Muscle of leg (tissue), 3 donors: ENCODE measurements at regions not wholly inside any gene's neighbourhood (a gene's known extent, or its start where the extent isn't known, plus 50 kb on each side); places are given as distances from the start of the nearest gene placed in this dataset.
A peak's percentile ranks its signal among the peaks of the same experiment; 100 is the strongest.
"Not testable (repeated sequence)": the region's sequence is repeated elsewhere in the genome, so short reads cannot be mapped to it uniquely, and the experiment has no call there.

Experiments
- DNase-seq: peaks from one replicate; pipeline ENCODE4 v3.0.0; 2013
- H3K27ac ChIP-seq: one replicate; pipeline ENCODE4 v1.5.1; 2013; ENCODE audit warnings: mild to moderate bottlenecking, low read length, control low read depth
- H3K27me3 ChIP-seq: one replicate; pipeline ENCODE4 v1.6.1; 2013; ENCODE audit warnings: low read length; ENCODE audit not compliant: control insufficient read depth, insufficient read depth
- H3K36me3 ChIP-seq: one replicate; pipeline ENCODE4 v1.6.1; 2013; ENCODE audit warnings: low read length; ENCODE audit not compliant: control insufficient read depth, insufficient read depth
- H3K4me1 ChIP-seq: one replicate; pipeline ENCODE4 v1.6.1; 2013; ENCODE audit warnings: low read length; ENCODE audit not compliant: control insufficient read depth, insufficient read depth
- H3K4me3 ChIP-seq: one replicate; pipeline ENCODE4 v1.5.1; 2013; ENCODE audit warnings: low read length, control low read depth
- H3K9me3 ChIP-seq: replicated peaks from 2 replicates; pipeline ENCODE4 v1.6.1; 2013; ENCODE audit warnings: low read depth, low read length; ENCODE audit not compliant: control insufficient read depth
- WGBS: methylation state at CpG from one replicate; pipeline ENCODE4 v1.1.5; 2013; ENCODE audit warnings: missing lambda C conversion rate; ENCODE audit not compliant: insufficient coverage; 5-methylcytosine and 5-hydroxymethylcytosine counted together

DNA sequence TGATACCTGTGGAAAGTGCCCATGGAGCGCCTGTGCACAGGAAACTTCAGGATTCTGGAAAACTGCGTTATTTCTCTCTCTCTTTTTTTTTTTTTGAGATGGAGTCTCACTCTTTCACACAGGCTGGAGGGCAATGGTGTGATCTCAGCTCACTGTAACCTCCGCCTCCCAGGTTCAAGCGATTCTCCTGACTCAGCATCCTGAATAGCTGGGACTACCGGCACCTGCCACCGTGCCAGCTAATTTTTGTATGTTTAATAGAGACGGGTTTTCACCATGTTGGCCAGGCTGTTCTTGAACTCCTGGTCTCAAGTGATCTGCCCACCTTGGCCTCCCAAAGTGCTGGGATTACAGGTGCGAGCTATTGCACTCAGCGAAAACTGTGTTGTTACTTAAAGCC lies 68.9 kb upstream of the PODXL start:
- H3K4me1 ChIP-seq = peaks cover 56% of the 10 kb centered on the region
- not testable (repeated sequence) for DNase-seq, H3K4me3 ChIP-seq, H3K27me3 ChIP-seq, H3K36me3 ChIP-seq, H3K9me3 ChIP-seq
- H3K27ac ChIP-seq = peak overlapping the region; percentile 75
- 84% methylated on average over 7 of the region's 9 CpGs for WGBS

DNA sequence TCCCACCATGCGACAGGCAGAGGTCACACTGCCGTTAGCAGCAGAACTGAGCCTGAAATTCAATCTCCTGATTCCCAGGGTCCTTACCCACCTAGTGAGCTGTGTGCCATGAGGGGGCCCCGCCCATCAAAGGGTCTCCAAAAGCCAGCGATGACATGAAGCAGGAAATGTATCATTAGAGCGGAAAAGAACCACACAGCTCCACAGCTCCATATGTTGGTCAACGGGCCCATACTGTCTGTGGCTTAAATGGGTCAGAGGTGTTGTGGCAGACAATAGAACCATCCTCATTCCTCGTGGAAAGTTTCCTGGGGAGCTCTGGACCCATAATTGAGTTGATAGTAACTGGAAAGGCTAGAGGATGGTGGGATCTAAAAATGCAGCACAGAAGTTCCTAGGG lies 68.1 kb upstream of the PODXL start:
- 70% methylated on average over 2 of the region's 7 CpGs for whole genome bisulfite sequencing
- Histone ChIP-seq H3K36me3 (no peaks in the 10 kb centered on the region), H3K4me1 (peaks cover 56% of the 10 kb centered on the region), H3K27me3 (no peaks in the 10 kb centered on the region), H3K9me3 (no peaks in the 10 kb centered on the region), H3K4me3 (no peak overlapping the region), H3K27ac (no peak overlapping the region)
- DNase-seq = no peak

DNA sequence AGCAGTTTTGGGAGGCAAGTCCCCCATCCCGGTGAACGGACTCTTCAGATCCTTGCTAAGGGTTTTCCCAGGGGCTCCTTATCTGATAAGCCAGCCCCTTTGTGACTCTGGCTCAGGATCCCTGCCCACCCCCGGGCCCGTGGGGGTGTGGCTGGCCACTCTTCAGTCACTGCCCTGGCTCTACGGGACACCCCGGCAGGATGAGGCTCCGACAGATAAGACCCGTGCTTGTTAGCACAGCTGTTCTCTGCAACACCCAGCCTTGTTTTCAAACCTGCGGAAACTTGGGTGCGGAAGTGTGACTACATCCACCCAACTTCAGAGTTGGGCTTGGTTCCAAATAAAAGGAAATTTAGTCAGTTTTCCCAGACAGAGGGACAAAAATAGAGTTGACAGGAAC lies 66.7 kb upstream of the PODXL start:
- Histone ChIP-seq H3K9me3 (no peaks in the 10 kb centered on the region), H3K27ac (peak overlapping the region; percentile 71), H3K4me3 (no peak overlapping the region), H3K4me1 (peaks cover 52% of the 10 kb centered on the region), H3K27me3 (no peaks in the 10 kb centered on the region), H3K36me3 (no peaks in the 10 kb centered on the region)
- peak; percentile 50 for DNase-seq
- WGBS = 11% methylated on average over 8 of the region's 10 CpGs

DNA sequence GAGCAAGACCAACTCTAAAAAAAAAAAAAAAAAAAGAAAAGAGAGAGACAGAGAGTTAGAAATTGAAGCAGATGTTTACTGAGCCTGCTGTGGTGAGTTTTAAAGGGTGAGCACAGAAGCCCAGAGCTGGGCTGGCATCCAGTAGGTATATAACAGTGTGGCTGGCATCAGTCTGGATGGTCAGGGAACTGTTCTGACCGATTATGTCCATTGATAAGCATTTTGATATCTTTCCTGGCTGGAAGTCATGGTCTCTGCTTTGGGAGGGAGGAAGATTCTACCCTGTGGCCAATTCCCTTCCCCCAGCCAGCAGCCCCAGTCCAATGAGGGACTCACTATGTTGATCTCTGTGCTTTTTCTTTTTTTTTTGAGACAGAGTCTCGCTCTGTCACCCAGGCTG lies 65.2 kb upstream of the PODXL start:
- no peaks in the 10 kb centered on the region for H3K27me3 ChIP-seq
- WGBS = no CpG with 5 or more reads among the region's 2 CpGs
- DNase-seq = no peak
- no peak overlapping the region for H3K4me3 ChIP-seq
- H3K9me3 ChIP-seq = no peaks in the 10 kb centered on the region
- no peaks in the 10 kb centered on the region for H3K36me3 ChIP-seq
- H3K4me1 ChIP-seq = peaks cover 41% of the 10 kb centered on the region
- H3K27ac ChIP-seq = peak overlapping the region; percentile 67

DNA sequence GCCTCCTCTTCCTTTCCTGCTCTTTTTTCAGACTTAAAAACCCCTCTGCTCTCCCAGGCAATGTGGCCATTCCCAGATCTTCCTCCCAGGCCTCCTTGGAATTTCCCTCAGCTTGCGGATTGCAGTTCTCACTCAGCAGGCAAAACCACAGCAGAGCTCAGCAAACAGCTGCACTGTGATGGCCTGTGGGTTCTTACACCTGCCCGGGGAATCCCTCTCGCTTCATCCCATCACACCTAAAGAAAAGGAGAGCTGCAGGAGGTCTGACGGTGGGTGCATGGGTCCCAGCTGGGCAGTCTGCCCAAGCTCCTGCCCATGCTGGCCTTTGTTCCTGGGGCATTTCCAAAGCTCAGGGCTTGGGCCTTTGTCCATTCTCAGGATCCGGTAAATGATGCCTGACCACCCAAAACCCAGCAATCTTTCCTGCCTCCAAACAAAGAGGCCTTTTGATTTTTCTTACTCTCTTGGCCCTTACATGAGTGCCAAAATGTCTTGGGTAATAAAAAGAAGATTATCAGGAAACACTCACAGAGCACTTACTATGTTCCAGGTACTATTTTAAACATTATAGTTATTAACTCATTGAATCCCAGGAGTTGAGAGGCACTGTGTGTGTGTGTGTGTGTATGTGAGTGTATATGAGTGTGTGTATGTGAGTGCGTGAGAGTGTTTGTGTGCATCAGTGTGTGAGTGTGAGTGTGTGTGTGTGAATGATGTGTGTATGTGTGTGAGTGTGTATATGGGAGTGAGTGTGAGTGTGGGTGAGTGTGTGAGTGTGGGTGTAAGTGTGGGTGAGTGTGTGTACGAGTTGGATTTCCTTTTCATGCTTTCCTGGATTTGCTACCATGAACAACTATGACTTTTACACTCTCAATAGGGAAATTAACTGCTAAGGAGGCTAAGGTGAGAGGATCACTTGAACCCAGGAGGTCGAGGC lies 64.5 kb upstream of the PODXL start:
- 62% methylated on average over 2 of the region's 8 CpGs for whole genome bisulfite sequencing

DNA sequence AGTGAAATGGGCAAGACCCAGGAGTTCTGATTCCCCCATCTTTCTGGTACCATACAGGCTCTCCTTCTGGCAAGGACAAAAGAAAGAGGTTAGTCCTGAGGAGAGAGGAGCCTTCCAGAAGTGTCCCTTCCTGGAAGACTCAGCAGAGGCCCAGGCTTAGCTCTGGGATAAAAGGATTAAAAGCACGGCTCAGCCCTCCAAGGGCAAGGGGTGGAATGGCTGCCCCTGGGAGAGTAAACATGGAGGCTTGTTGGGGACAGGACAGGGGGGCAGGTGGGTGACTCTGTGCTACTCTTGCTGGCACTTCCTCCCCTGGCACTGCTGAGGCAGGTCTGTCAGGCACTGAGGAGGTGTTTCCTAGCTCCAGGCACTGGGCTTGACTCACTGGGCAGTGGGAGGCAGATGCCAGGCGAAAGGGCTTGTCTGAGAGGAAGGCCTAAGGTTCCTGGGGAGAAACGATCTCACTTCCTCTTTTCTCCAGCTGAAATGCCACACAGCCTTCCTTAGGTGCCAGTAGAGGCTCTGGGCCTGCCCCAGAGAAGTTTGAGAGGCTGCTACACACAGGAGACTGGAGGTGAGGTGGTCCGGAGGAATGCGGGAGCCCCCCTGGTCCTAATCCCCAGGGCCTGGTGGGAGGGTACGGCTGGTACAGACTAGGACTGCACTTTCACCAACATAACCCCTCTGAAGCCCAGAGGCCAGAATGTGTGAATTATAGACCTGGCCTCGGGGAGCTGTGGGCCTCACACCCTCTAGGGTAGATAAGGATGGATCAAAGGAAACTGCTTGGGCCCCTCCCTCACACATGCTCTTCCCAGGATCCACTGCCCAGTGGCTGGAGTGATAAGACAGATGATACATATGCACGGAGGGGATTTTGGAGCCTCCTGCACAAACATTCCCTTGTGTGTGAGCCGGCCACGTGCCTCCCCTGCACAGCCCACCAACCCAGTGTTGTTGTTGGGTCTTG lies 63.2 kb upstream of the PODXL start:
- no peaks in the 10 kb centered on the region for H3K36me3 ChIP-seq
- no peaks in the 10 kb centered on the region for H3K9me3 ChIP-seq
- 20% methylated on average over 4 of the region's 10 CpGs for WGBS
- H3K27ac ChIP-seq = peak overlapping the region; percentile 67
- no peak for DNase-seq
- H3K4me3 ChIP-seq = no peak overlapping the region
- peaks cover 28% of the 10 kb centered on the region for H3K4me1 ChIP-seq
- H3K27me3 ChIP-seq = no peaks in the 10 kb centered on the region

More for the DNA sequence above, 64.5 kb upstream of the PODXL start:
- Histone ChIP-seq H3K36me3 (no peaks in the 10 kb centered on the region), H3K27me3 (no peaks in the 10 kb centered on the region), H3K4me1 (peaks cover 34% of the 10 kb centered on the region), H3K4me3 (no peak overlapping the region), H3K9me3 (no peaks in the 10 kb centered on the region), H3K27ac (peak overlapping the region; percentile 67)
- no peak for DNase-seq

DNA sequence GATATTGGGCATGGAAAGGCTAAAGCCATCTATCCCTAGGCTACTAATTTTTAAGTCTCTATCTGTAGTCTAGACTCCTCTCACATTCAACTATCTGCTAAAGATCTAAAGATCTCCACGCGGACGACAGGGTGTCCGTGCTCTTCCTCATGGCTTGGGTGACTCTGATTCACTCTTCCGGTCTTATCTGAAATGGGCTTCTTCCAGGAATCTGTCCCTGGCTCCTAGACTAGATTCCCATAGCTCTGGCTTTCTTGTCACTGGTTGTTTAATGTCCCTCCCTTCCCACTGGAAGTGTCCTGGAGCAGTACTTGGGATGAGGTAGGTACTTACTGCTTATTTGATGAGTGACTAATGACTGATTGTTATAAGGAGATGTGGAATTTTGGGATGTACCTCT lies 62.0 kb upstream of the PODXL start:
- no peak for DNase-seq
- H3K9me3 ChIP-seq = no peaks in the 10 kb centered on the region
- peaks cover 21% of the 10 kb centered on the region for H3K4me1 ChIP-seq
- H3K27ac ChIP-seq = no peak overlapping the region
- H3K36me3 ChIP-seq = no peaks in the 10 kb centered on the region
- no peak overlapping the region for H3K4me3 ChIP-seq
- 78% methylated on average over 5 of the region's 5 CpGs for WGBS
- H3K27me3 ChIP-seq = no peaks in the 10 kb centered on the region

DNA sequence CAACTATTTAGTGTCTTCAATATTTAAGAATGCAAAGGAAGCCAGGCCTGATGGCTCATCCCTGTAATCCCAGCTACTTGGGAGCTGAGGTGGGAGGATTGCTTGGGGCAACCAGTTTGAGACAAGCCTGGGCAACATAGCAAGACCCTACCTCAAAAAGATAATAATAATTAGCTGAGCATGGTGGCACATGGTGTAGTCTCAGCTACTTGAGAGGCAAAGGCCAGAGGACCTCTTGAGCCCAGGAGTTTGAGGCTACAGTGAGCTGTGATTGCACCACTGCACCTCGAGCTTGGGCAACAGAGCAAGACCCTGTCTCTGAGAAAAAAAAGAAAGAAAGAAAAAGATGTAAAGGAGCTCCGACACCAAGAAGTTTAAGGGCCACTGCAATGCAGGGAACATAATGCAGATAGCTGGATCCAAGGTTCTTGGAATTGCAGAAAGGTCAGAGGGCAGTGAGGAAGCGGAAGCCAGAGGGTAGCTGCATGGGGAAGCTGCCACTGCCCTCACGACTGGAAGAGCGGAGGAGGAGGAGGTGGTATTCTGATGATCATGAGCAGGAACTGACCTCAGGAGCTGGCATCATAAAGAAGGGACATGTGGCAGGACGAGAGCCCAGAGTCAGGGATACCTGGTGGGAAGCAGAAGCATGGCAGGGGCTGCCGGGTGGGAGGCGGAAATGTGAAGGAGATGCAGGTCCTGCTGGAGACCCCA lies 60.2 kb upstream of the PODXL start:
- H3K4me1 ChIP-seq = peaks cover 21% of the 10 kb centered on the region
- no peak overlapping the region for H3K27ac ChIP-seq
- H3K36me3 ChIP-seq = no peaks in the 10 kb centered on the region
- no peaks in the 10 kb centered on the region for H3K27me3 ChIP-seq
- 79% methylated on average over 7 of the region's 8 CpGs for WGBS
- no peak for DNase-seq
- no peak overlapping the region for H3K4me3 ChIP-seq
- no peaks in the 10 kb centered on the region for H3K9me3 ChIP-seq

DNA sequence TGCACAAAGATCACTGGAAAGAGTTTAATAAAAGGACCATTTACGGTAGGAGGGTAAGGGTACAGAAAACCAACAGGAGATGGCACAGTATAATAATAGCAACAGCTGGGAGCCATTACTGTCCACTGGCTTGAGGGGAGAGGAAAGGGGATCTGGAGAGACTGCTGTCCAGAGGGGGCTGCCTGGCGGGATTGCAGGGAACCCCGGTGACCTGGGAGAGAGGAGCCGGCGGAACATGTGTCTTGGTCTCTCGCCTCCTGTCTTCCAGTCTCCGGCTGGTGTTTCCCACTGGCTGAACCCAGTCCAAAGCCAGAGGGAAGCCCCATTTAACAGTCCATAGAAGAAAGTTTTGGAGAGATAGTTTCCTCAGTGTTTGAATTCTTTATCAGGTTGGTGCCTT lies 57.5 kb upstream of the PODXL start:
- Histone ChIP-seq H3K27ac (no peak overlapping the region), H3K9me3 (no peaks in the 10 kb centered on the region), H3K4me1 (peaks cover 1% of the 10 kb centered on the region), H3K27me3 (no peaks in the 10 kb centered on the region), H3K36me3 (no peaks in the 10 kb centered on the region), H3K4me3 (no peak overlapping the region)
- DNase-seq = no peak
- 75% methylated on average over 2 of the region's 7 CpGs for WGBS
